Osteocyte (in vitro differentiated cells): ENCODE measurements at regions not wholly inside any gene's neighbourhood (a gene's known extent, or its start where the extent isn't known, plus 50 kb on each side); places are given as distances from the start of the nearest gene placed in this dataset.

Experiments used
- DNase-seq: peaks from one replicate; pipeline ENCODE4 v3.0.0; 2021; ENCODE audit warnings: mixed read lengths; ENCODE audit not compliant: unreplicated experiment; ENCODE audit errors: extremely low spot score
- H3K27ac Mint-ChIP-seq: one replicate; pipeline ENCODE4 v1.8.0; 2021; ENCODE audit warnings: mild to moderate bottlenecking, mixed read lengths; ENCODE audit not compliant: unreplicated experiment
- H3K27me3 Mint-ChIP-seq: one replicate; pipeline ENCODE4 v1.8.0; 2021; ENCODE audit warnings: mixed read lengths; ENCODE audit not compliant: unreplicated experiment
- H3K36me3 Mint-ChIP-seq: one replicate; pipeline ENCODE4 v1.8.0; 2021; ENCODE audit warnings: mixed read lengths; ENCODE audit not compliant: unreplicated experiment
- H3K4me1 Mint-ChIP-seq: one replicate; pipeline ENCODE4 v1.8.0; 2021; ENCODE audit warnings: mixed read lengths; ENCODE audit not compliant: unreplicated experiment
- H3K4me3 Mint-ChIP-seq: one replicate; pipeline ENCODE4 v1.8.0; 2021; ENCODE audit warnings: mild to moderate bottlenecking, moderate library complexity, mixed read lengths; ENCODE audit not compliant: unreplicated experiment
- H3K9me3 Mint-ChIP-seq: one replicate; pipeline ENCODE4 v1.8.0; 2021; ENCODE audit warnings: mixed read lengths; ENCODE audit not compliant: unreplicated experiment
- TF ChIP-seq, protein P1 (sequence below): fragments of 200-600 bp; sonication (generic); IDR thresholded peaks from 2 replicates; pipeline ENCODE4 v1.5.0; 2021; ENCODE audit warnings: antibody characterized with exemption, mild to moderate bottlenecking, moderate library complexity

DNA sequence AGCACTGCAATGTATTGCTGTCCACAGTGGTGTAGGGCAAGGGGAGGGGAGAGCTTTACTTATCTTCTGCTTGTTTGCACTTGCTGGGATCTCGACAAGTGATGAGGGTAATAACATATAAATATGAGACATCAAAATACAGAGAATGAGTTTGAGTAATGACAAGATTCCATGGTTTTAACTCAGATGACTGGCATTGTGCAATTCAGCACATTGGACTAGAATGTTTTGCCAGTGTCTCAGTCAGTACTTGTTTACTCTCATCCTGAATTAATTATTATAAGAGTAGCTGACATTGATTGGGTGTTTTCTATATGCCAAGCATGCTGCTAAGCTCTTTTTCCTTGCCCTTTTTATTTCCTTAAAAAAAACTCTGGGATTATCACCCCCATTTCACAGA, 306.7 kb upstream of the MMADHC start:
- Mint-ChIP-seq H3K27ac (no peak overlapping the region), H3K36me3 (no peaks in the 10 kb centered on the region), H3K27me3 (no peaks in the 10 kb centered on the region), H3K9me3 (no peaks in the 10 kb centered on the region), H3K4me1 (no peaks in the 10 kb centered on the region), H3K4me3 (no peak overlapping the region)
- no peak for DNase-seq
- TF ChIP-seq, protein P1, sequence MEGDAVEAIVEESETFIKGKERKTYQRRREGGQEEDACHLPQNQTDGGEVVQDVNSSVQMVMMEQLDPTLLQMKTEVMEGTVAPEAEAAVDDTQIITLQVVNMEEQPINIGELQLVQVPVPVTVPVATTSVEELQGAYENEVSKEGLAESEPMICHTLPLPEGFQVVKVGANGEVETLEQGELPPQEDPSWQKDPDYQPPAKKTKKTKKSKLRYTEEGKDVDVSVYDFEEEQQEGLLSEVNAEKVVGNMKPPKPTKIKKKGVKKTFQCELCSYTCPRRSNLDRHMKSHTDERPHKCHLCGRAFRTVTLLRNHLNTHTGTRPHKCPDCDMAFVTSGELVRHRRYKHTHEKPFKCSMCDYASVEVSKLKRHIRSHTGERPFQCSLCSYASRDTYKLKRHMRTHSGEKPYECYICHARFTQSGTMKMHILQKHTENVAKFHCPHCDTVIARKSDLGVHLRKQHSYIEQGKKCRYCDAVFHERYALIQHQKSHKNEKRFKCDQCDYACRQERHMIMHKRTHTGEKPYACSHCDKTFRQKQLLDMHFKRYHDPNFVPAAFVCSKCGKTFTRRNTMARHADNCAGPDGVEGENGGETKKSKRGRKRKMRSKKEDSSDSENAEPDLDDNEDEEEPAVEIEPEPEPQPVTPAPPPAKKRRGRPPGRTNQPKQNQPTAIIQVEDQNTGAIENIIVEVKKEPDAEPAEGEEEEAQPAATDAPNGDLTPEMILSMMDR = no peak

DNA sequence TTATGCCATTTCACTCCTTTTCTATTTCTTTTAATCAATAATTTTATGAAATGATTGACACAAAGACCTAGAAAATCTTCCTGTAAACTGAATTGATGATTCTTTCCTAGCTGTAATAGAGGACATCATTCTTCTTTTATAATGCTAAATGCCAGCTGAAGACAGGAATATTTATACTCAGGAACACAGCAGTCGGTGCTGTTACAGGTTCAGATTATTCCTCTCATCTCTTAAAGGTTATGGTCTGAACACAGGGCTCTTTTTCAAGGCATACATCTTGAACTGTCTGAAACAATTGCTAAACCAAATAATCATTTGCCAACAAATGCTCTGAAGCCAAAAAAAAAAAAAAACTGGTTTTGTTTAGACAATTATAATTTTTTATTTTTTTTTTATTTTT, 305.0 kb upstream of the MMADHC start:
- H3K27ac Mint-ChIP-seq = no peak overlapping the region
- H3K36me3 Mint-ChIP-seq = no peaks in the 10 kb centered on the region
- no peaks in the 10 kb centered on the region for H3K27me3 Mint-ChIP-seq
- H3K9me3 Mint-ChIP-seq = no peaks in the 10 kb centered on the region
- no peaks in the 10 kb centered on the region for H3K4me1 Mint-ChIP-seq
- TF ChIP-seq, protein P1 = no peak
- DNase-seq = no peak
- H3K4me3 Mint-ChIP-seq = no peak overlapping the region

DNA sequence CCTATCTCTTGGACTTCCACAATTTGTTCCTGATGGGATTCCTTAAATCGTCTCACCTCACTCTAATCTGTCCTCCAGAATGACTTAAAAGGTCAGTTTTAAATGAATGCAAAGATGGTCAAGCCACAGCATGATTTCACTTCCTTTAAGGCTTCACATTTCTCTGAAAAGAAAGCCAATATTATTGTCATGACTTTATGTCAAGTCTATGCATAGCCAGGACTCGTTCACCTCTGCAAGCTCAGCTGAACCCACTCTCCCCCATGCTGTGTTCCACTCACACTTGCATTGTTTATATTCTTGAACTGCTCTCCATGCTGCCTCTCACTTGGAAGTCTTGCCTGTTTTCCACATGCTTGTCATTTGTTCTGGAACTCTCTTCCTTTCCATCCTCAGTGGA, 298.4 kb upstream of the MMADHC start:
- no peak overlapping the region for H3K27ac Mint-ChIP-seq
- peaks cover 9% of the 10 kb centered on the region for H3K4me1 Mint-ChIP-seq
- H3K9me3 Mint-ChIP-seq = no peaks in the 10 kb centered on the region
- H3K4me3 Mint-ChIP-seq = no peak overlapping the region
- DNase-seq = no peak
- TF ChIP-seq, protein P1 = no peak
- no peaks in the 10 kb centered on the region for H3K27me3 Mint-ChIP-seq
- no peaks in the 10 kb centered on the region for H3K36me3 Mint-ChIP-seq

DNA sequence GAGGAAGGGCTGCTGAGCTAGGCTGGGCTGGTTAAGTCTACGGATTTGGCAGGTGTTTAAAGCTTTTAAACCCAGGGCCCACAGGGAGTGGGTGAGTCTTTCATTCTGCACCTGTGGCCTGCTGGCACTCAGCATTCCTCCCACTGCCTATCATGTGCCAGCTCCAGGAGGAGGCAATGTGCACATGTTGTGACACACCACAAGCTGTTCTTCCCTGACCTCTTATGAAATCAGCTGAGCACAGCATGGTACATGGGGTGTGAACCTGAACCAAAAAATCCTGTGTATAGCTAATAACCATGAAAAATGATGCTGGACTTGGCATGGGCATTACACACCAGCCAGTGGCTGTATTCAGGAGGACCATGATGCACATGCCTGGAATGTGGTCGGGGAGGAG, 297.9 kb upstream of the MMADHC start:
- TF ChIP-seq, protein P1 = no peak
- H3K27ac Mint-ChIP-seq = no peak overlapping the region
- H3K4me3 Mint-ChIP-seq = no peak overlapping the region
- no peaks in the 10 kb centered on the region for H3K27me3 Mint-ChIP-seq
- no peaks in the 10 kb centered on the region for H3K36me3 Mint-ChIP-seq
- H3K9me3 Mint-ChIP-seq = no peaks in the 10 kb centered on the region
- H3K4me1 Mint-ChIP-seq = peaks cover 9% of the 10 kb centered on the region
- DNase-seq = no peak

DNA sequence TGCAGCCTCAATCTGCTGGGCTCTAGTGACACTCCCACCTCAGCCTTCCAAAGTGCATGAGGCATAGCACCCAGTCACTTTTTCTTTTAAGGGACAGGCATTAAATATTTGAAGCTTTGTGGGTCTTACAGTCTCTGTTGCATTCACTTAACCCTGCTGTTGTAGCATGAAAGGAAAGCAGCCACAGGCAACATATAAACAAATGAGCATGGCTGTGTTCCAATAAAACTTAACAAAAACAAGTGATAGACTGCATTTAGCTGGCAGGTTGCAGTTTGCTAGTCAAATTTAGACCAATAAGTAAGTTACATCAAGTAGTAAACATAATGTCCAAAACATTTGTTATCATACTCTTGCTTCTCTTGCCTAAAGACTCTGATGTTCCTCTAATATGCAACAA, 297.3 kb upstream of the MMADHC start:
- no peak for DNase-seq
- Mint-ChIP-seq H3K36me3 (no peaks in the 10 kb centered on the region), H3K27me3 (no peaks in the 10 kb centered on the region), H3K4me3 (no peak overlapping the region), H3K27ac (no peak overlapping the region), H3K9me3 (no peaks in the 10 kb centered on the region), H3K4me1 (peaks cover 9% of the 10 kb centered on the region)
- TF ChIP-seq, protein P1 = no peak
